Fibroblast of pulmonary artery (primary cell): ENCODE measurements at regions not wholly inside any gene's neighbourhood (a gene's known extent, or its start where the extent isn't known, plus 50 kb on each side); places are given as distances from the start of the nearest gene placed in this dataset.

Source experiments
- DNase-seq: peaks from one replicate; pipeline ENCODE4 v3.0.0-alpha.2; 2010; ENCODE audit warnings: low read depth
- H3K4me3 ChIP-seq: replicated peaks from 2 replicates; pipeline ENCODE4 v1.5.1; 2011; ENCODE audit warnings: low read depth, mild to moderate bottlenecking, control low read depth, low read length, moderate library complexity
- CTCF ChIP-seq: IDR thresholded peaks from 2 replicates; pipeline ENCODE4 v1.5.1; 2011; ENCODE audit warnings: mild to moderate bottlenecking, control low read depth, low read length, inconsistent platforms; ENCODE audit errors: missing control alignments

- H3K4me3 ChIP-seq = no peak overlapping the region
- TF ChIP-seq CTCF = no peak
- no peak for DNase-seq
Measured at GRCh38 chr13:99636306-99636705, 135.0 kb downstream of the TM9SF2 start.

DNA sequence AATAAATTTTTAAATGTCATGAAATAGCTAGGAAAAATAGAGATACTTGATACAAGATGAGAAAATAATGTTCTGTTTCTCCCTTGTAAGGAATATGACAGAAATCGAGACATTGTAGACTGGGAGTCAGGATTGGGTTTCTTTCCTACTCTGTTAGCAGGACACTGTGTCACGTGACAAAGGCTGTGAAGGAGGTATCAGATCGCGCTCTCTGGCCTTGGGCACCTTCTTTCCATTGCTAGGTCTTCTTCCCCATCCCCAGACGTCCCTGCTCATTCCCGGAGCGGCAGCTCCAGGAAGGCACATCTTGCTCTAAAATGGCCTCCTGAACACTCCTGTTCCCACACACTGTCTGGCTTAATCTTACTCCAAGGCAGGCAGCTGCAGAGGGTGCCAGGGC, 133.4 kb downstream of the TM9SF2 start:
- DNase-seq = no peak
- no peak for TF ChIP-seq CTCF

GRCh38 chr13:99630269-99630898, 129.1 kb downstream of the TM9SF2 start:
- H3K4me3 ChIP-seq = no peak overlapping the region
- TF ChIP-seq CTCF = no peak
- no peak for DNase-seq

More for the DNA sequence above, 133.4 kb downstream of the TM9SF2 start:
- no peak overlapping the region for H3K4me3 ChIP-seq

DNA sequence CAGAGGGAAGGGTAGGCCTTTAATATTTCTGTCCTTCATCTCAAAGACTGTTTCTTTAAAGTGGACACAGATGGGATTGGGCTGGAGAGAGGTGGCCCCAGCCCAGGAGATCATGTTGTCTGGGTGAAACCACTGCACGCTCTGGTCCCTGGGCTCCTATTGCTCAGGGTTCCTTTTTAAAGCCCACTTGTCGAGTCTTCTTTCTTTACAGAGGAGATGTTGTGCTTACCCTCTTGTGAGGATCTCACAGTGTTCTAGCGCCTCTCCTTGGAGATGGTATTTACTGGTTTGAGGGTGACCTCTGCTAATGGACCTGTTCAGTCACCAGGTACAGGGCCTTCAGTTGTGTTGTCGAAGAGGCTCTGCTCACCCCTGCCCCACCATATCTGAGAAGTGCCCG, 128.4 kb downstream of the TM9SF2 start:
- no peak for TF ChIP-seq CTCF
- no peak overlapping the region for H3K4me3 ChIP-seq
- DNase-seq = no peak

DNA sequence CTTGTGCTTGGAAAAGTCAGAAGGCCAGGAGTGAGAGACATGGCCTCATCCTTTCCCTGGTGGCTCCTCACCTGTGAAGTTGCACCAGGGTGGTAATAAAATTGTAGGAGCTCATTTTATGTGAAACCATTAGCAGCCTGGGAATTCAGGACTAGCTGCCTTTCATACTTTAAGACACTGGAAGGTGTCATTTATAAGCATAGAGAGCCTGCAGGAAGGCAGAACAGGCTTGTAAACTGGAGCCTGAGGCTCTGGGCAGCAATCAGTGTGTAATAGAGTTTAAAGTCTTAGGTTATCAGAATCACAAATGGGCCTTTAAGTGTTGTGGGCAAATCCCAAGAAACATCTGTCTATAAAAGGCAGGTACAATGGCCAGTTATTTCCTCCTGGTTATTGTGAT, 127.2 kb downstream of the TM9SF2 start:
- no peak for TF ChIP-seq CTCF
- H3K4me3 ChIP-seq = no peak overlapping the region
- no peak for DNase-seq

DNA sequence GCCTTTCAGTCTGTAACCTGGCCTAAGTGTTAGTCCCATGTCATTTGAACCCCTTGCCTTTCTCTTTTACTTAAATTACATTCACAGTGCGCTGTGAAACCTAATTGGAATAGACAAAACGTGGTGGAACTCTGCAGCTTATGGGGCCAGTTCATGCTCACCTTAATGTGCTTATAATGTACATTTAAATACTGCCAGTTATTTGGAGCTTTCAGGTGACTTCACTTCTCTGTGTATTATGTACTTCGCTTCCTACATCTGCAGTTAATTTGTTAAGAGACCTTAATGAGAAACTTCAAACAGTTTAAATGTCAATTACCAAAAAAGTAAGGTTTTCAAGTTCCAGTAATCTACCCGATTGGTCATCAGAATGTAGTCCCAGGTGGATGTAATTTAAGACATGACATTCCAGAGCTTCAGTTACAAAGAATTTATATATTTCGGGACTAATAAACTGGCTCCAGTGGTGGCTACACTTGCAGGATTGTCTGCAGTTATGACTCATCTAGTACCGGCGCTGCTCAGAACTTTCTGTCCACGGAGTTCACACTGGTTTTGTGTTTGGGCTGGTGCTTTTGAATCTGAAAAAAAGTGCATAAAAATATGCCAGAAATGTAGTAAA, 125.3 kb downstream of the TM9SF2 start:
- no peak for TF ChIP-seq CTCF
- no peak overlapping the region for H3K4me3 ChIP-seq
- DNase-seq = peak; percentile 46
